GM12878 (cell line): ENCODE measurements at regions not wholly inside any gene's neighbourhood (a gene's known extent, or its start where the extent isn't known, plus 50 kb on each side); places are given as distances from the start of the nearest gene placed in this dataset.

Experiments
- ATAC-seq: fragments of 200-7000 bp; cut with Tn5 transposase; 3 replicates; pipeline ENCODE4 v1.9.1; 2020; ENCODE audit warnings: mild to moderate bottlenecking, moderate library complexity
- BruUV-seq: library from RNA; stranded (reverse); fragments of 400-500 nt; replicated peaks from 2 replicates; lab custom pipeline; 2021; lab: Mats Ljungman, UMichigan
- CTCF ChIA-PET: fragments of 300-600 bp; sonication (Branson Sonifier 250); formaldehyde crosslinking; extraction: SDS; loops from one replicate; lab custom pipeline; 2021; ENCODE audit warnings: inconsistent platforms; lab: Yijun Ruan, JAX
- POLR2A ChIA-PET: fragments of 350-600 bp; formaldehyde crosslinking; extraction: SDS; loops from one replicate; lab custom pipeline; 2021; ENCODE audit warnings: inconsistent platforms; lab: Charles Lee
- RAD21 ChIA-PET: fragments of 300-600 bp; sonication (Branson Sonifier 250); formaldehyde crosslinking; loops from one replicate; lab custom pipeline; 2023; ENCODE audit warnings: antibody characterized with exemption; ENCODE audit not compliant: unreplicated experiment; lab: Charles Lee
- SMC1A ChIA-PET: fragments of 300-600 bp; sonication (Branson Sonifier 250); formaldehyde crosslinking; loops from one replicate; lab custom pipeline; 2023; ENCODE audit not compliant: unreplicated experiment, uncharacterized antibody; lab: Charles Lee
- DNase-seq: peaks from one replicate; pipeline ENCODE4 v3.0.0-alpha.2; 2011; ENCODE audit warnings: low read depth, low spot score
- FAIRE-seq: peaks from 3 replicates; lab custom pipeline; 2011; peaks lifted over from hg19 to GRCh38; lab: Jason Lieb, UNC
- H2AFZ ChIP-seq: 2 replicates; pipeline ENCODE4 v1.6.0; 2011; ENCODE audit warnings: low read depth, low read length, control low read depth; ENCODE audit not compliant: control insufficient read depth
- H3K27ac ChIP-seq: 2 replicates; pipeline ENCODE4 v1.5.1; 2011; ENCODE audit warnings: control low read depth; ENCODE audit not compliant: control insufficient read depth, insufficient read depth
- H3K27me3 ChIP-seq, 2 experiments: replicated peaks in 1 of 2; 2 replicates each; pipeline versions ENCODE4 v1.6.0 to v1.6.1; 2011; ENCODE audit warnings: low read length in 1 of 2; ENCODE audit not compliant: control insufficient read depth in 2 of 2, insufficient read depth in 2 of 2
- H3K36me3 ChIP-seq, 2 experiments: 2 replicates each; pipeline ENCODE4 v1.5.1; 2011; ENCODE audit warnings: low read length in 1 of 2; ENCODE audit not compliant: control insufficient read depth in 2 of 2, insufficient read depth in 2 of 2
- H3K4me1 ChIP-seq: 2 replicates; pipeline ENCODE4 v1.6.1; 2011; ENCODE audit warnings: mild to moderate bottlenecking, low read length, moderate library complexity, mixed read lengths; ENCODE audit not compliant: control insufficient read depth, insufficient read depth
- H3K4me2 ChIP-seq: 2 replicates; pipeline ENCODE4 v1.6.0; 2011; ENCODE audit warnings: control low read depth; ENCODE audit not compliant: control insufficient read depth, insufficient read depth
- H3K4me3 ChIP-seq: fragments of 200-600 bp; sonication (generic); 2 replicates; pipeline ENCODE4 v1.5.1; 2016
- H3K79me2 ChIP-seq: 2 replicates; pipeline ENCODE4 v1.6.0; 2011; ENCODE audit warnings: low read length; ENCODE audit not compliant: control insufficient read depth, insufficient read depth
- H3K9ac ChIP-seq: 2 replicates; pipeline ENCODE4 v1.8.0; 2011; ENCODE audit warnings: low read length, control low read depth, mixed read lengths; ENCODE audit not compliant: control insufficient read depth, insufficient read depth
- H3K9me3 ChIP-seq: replicated peaks from 3 replicates; pipeline ENCODE4 v1.5.1; 2011; ENCODE audit warnings: mild to moderate bottlenecking, low read length; ENCODE audit not compliant: control insufficient read depth, insufficient read depth
- H4K20me1 ChIP-seq: 2 replicates; pipeline ENCODE4 v1.6.0; 2011; ENCODE audit not compliant: control insufficient read depth, insufficient read depth
- BACH1 ChIP-seq: fragments of 450-650 bp; IDR thresholded peaks from 2 replicates; pipeline ENCODE4 v1.6.1; 2017; ENCODE audit warnings: mild to moderate bottlenecking, borderline replicate concordance
- BHLHE40 ChIP-seq, 2 experiments: fragments of 450-650 bp in 1 of 2; IDR thresholded peaks; 2 replicates each; pipeline ENCODE4 v1.6.1; 2011 to 2017; ENCODE audit warnings: low read depth in 2 of 2, borderline replicate concordance in 1 of 2, improper control_type of control experiment in 1 of 2, low read length in 1 of 2, mild to moderate bottlenecking in 1 of 2
- EP300 ChIP-seq, 2 experiments: fragments of 150-350 bp in 1 of 2; IDR thresholded peaks; 2 replicates each; pipeline ENCODE4 v1.6.1; 2011 to 2012; ENCODE audit warnings: low read depth in 2 of 2, low read length in 2 of 2, borderline replicate concordance in 1 of 2, improper control_type of control experiment in 1 of 2, inconsistent platforms in 1 of 2; ENCODE audit not compliant: control insufficient read depth in 1 of 2
- IKZF1 ChIP-seq: fragments of 450-650 bp; conservative IDR thresholded peaks from 2 replicates; pipeline ENCODE4 v1.6.1; 2017; ENCODE audit warnings: antibody characterized with exemption, mild to moderate bottlenecking
- KAT2A ChIP-seq: conservative IDR thresholded peaks from 2 replicates; pipeline ENCODE4 v1.6.1; 2011; ENCODE audit warnings: low read depth, low read length; ENCODE audit not compliant: control insufficient read depth
- POLR2A ChIP-seq: IDR thresholded peaks from 2 replicates; pipeline ENCODE4 v1.6.1; 2011; ENCODE audit warnings: low read depth, mild to moderate bottlenecking, low read length
- TARDBP ChIP-seq: IDR thresholded peaks from 2 replicates; pipeline ENCODE4 v1.6.1; 2016; ENCODE audit warnings: borderline replicate concordance
- ZNF384 ChIP-seq: IDR thresholded peaks from 2 replicates; pipeline ENCODE4 v1.6.1; 2012; ENCODE audit warnings: low read depth, mild to moderate bottlenecking, low read length, improper control_type of control experiment, borderline replicate concordance
- WGBS: methylation state at CpG from one replicate; pipeline ENCODE4 v1.1.6; 2016; ENCODE audit warnings: low lambda C conversion rate; ENCODE audit not compliant: insufficient replicate concordance, insufficient coverage; ENCODE audit errors: missing lambda C conversion rate; 5-methylcytosine and 5-hydroxymethylcytosine counted together
- in situ Hi-C: fragments of 300-500 bp; cut with MboI; formaldehyde crosslinking; loops from 9 replicates; pipeline ENCODE4 v1.14.3; 2018; ENCODE audit warnings: mixed read lengths
- intact Hi-C: fragments of 100-400 bp; cut with micrococcal nuclease; formaldehyde crosslinking; loops from one replicate; pipeline ENCODE4 v1.14.2; 2022; ENCODE audit not compliant: unreplicated experiment
- TF ChIP-seq, protein P1 (sequence below): fragments of 450-650 bp; IDR thresholded peaks from 2 replicates; pipeline ENCODE4 v1.6.1; 2018; ENCODE audit warnings: borderline replicate concordance, mild to moderate bottlenecking; ENCODE audit not compliant: partially characterized antibody
- TF ChIP-seq, protein P2 (sequence below): IDR thresholded peaks from 2 replicates; pipeline ENCODE4 v1.6.1; 2012; ENCODE audit warnings: low read depth, low read length, improper control_type of control experiment
- TF ChIP-seq, protein P3 (sequence below): fragments of 450-650 bp; IDR thresholded peaks from 2 replicates; pipeline ENCODE4 v1.6.1; 2016; ENCODE audit warnings: mild to moderate bottlenecking

DNA sequence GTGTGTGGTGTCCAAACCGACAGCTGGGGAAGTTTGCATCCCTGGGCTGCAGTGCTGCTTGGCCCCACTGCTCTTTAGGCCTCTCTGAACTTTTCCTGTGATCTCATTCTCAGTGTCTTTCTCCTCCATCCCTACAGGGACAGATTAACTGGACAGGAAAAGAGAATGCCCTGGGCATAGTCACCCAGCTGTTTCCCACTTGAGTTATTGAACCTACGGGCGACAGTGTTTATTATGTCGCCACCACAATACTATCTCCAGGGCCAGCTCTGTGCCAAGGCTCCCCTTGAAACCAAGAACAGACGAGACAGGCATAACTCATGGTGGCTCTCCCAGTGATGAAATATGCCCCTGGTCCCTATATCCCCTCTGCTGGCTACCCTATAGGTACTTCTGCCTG is 147.8 kb upstream of the EPHA7 start:
- ChIA-PET POLR2A (no interaction called here), RAD21 (no interaction called here), SMC1A (no interaction called here), CTCF (no interaction called here)
- ATAC-seq (no peak), FAIRE-seq (no peak), DNase-seq (no peak)
- Histone ChIP-seq H4K20me1 (no peaks in the 10 kb centered on the region), H3K4me2 (no peak overlapping the region), H3K79me2 (no peaks in the 10 kb centered on the region), H3K9me3 (no peaks in the 10 kb centered on the region), H3K36me3 (no peaks in the 10 kb centered on the region; a peak in 1 of 4 replicates), H2AFZ (no peak overlapping the region), H3K9ac (no peak overlapping the region), H3K4me3 (no peak overlapping the region), H3K27me3 (no peaks in the 10 kb centered on the region)
- intact Hi-C loops: no loop called here
- BruUV-seq: no TSS peak
- in situ Hi-C loops: no loop called here
- 32% methylated on average over 5 of the region's 5 CpGs for WGBS
- TF ChIP-seq, protein P1, sequence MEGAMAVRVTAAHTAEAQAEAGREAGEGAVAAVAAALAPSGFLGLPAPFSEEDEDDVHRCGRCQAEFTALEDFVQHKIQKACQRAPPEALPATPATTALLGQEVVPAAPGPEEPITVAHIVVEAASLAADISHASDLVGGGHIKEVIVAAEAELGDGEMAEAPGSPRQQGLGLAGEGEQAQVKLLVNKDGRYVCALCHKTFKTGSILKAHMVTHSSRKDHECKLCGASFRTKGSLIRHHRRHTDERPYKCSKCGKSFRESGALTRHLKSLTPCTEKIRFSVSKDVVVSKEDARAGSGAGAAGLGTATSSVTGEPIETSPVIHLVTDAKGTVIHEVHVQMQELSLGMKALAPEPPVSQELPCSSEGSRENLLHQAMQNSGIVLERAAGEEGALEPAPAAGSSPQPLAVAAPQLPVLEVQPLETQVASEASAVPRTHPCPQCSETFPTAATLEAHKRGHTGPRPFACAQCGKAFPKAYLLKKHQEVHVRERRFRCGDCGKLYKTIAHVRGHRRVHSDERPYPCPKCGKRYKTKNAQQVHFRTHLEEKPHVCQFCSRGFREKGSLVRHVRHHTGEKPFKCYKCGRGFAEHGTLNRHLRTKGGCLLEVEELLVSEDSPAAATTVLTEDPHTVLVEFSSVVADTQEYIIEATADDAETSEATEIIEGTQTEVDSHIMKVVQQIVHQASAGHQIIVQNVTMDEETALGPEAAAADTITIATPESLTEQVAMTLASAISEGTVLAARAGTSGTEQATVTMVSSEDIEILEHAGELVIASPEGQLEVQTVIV: no peak
- no peak for TF ChIP-seq BACH1
- no peak for TF ChIP-seq IKZF1
- no peak for TF ChIP-seq ZNF384
- TF ChIP-seq TARDBP: no peak
- TF ChIP-seq, all 136 proteins: peak for 0
- Histone ChIP-seq H3K4me1 (no peaks in the 10 kb centered on the region), H3K27ac (no peak overlapping the region)

DNA sequence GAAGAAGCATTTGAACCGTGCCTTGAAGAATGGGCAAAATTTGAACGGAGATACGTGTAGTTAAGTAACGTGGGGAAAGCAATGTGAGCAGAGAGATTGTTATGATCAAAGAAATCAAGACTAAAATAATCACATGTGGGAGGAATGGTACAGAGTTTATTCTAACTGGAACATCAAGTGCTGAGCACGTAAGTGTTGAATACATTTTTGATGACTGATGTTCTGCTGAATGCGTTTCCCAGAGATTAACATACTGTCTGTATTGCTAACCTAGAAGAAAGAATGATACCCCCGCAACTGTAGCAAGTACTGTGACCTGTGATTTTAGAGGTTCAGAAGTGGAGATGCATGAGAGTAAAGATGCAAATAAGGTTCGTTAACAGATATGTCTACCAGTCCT is 146.9 kb upstream of the EPHA7 start:
- WGBS: 47% methylated on average over 8 of the region's 8 CpGs
- ChIA-PET CTCF (no interaction called here), POLR2A (no interaction called here), RAD21 (no interaction called here), SMC1A (no interaction called here)
- Histone ChIP-seq H2AFZ (no peak overlapping the region), H3K9me3 (no peaks in the 10 kb centered on the region), H3K27ac (no peak overlapping the region), H3K36me3 (no peaks in the 10 kb centered on the region; a peak in 1 of 4 replicates), H3K4me3 (no peak overlapping the region), H3K79me2 (no peaks in the 10 kb centered on the region), H4K20me1 (no peaks in the 10 kb centered on the region), H3K9ac (no peak overlapping the region), H3K4me2 (no peak overlapping the region)
- FAIRE-seq (no peak), ATAC-seq (no peak), DNase-seq (no peak)
- no TSS peak for BruUV-seq
- in situ Hi-C loops: no loop called here
- intact Hi-C loops: no loop called here
- TF ChIP-seq KAT2A: no peak
- TF ChIP-seq EP300 (IDR thresholded peaks at IDR 0.05; ENCODE audit: borderline replicate concordance in 1 of 2, control insufficient read depth in 1 of 2, low read depth in 2 of 2, low read length in 2 of 2): no peak
- TF ChIP-seq, protein P2, sequence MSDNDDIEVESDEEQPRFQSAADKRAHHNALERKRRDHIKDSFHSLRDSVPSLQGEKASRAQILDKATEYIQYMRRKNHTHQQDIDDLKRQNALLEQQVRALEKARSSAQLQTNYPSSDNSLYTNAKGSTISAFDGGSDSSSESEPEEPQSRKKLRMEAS: no peak
- TF ChIP-seq BHLHE40 (IDR thresholded peaks at IDR 0.05; ENCODE audit: borderline replicate concordance in 1 of 2, low read depth in 2 of 2, low read length in 1 of 2): no peak
- no peak for TF ChIP-seq POLR2A
- TF ChIP-seq, protein P3, sequence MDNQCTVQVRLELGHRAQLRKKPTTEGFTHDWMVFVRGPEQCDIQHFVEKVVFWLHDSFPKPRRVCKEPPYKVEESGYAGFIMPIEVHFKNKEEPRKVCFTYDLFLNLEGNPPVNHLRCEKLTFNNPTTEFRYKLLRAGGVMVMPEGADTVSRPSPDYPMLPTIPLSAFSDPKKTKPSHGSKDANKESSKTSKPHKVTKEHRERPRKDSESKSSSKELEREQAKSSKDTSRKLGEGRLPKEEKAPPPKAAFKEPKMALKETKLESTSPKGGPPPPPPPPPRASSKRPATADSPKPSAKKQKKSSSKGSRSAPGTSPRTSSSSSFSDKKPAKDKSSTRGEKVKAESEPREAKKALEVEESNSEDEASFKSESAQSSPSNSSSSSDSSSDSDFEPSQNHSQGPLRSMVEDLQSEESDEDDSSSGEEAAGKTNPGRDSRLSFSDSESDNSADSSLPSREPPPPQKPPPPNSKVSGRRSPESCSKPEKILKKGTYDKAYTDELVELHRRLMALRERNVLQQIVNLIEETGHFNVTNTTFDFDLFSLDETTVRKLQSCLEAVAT: no peak
- TF ChIP-seq, all 136 proteins: peak for 0
- H3K4me1 ChIP-seq: no peaks in the 10 kb centered on the region
- no peaks in the 10 kb centered on the region for H3K27me3 ChIP-seq
